ENCODE measurements at regions not wholly inside any gene's neighbourhood (a gene's known extent, or its start where the extent isn't known, plus 50 kb on each side); places are given as distances from the start of the nearest gene placed in this dataset.
"Not testable (repeated sequence)": the region's sequence is repeated elsewhere in the genome, so short reads cannot be mapped to it uniquely, and the experiment has no call there.

DNA sequence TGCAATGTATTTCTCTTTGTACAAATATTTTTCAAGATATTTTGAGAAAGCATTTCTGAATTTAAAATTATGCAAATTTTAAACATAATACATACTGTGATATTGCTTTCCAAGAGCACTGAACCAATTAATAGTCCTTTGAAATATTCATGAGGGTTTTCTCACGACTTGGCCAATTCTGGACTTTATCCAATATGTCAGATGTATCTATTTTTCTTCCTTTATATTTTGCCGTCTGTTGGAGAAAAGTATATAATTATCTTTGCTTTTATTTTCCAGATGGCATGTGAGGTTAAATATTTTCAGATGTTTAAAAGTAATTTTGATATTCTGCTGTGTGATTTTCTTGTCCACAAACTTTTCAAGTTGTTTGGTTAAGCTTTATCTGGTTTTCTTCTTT is 378.9 kb downstream of the SLCO4C1 start:
- DNase-seq, result no peak

- DNase-seq, result no peak
Observed at GRCh38 chr5:101915554-101915953, 380.5 kb downstream of the SLCO4C1 start.

DNA sequence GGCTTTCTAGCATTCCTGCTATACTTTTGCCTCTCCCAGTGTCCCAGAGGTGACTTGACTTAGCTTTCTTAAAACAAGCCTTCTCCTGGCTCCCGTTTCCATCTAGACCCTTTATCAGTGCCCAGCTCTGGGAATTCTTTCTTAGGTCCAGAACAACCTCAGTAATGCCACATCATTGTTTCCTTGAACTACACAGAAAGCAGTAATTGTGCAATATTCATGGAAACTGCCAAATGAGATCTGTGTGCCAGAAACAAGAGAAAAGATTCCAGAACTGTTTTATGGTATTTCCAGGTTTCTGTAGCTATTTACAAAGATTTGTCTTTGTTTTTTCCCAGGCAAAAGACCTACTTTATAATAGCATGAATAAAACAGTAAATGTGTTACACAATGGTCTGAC is 391.3 kb downstream of the SLCO4C1 start:
- no peak for DNase-seq

- DNase-seq, result no peak
Observed at GRCh38 chr5:101897914-101898313, 398.2 kb downstream of the SLCO4C1 start.

DNA sequence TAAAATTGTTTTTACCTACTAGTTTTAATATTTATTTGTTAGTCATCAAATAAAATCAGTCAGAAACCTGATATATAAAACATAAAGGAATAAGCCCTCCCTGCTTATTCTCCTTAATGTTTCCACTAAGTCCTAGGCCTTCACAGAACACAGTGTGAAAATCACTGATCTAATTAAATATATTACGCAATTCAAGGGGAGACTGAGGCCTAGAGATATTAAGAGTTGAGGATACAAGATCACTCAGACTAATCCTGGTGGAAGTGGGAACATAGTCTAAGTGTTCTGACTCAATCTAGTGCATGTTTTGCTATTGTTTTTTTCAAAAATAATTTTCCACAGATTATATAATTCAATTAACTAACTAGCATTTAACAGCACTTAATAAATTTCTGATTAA is 401.1 kb downstream of the SLCO4C1 start:
- DNase-seq, result no peak

DNA sequence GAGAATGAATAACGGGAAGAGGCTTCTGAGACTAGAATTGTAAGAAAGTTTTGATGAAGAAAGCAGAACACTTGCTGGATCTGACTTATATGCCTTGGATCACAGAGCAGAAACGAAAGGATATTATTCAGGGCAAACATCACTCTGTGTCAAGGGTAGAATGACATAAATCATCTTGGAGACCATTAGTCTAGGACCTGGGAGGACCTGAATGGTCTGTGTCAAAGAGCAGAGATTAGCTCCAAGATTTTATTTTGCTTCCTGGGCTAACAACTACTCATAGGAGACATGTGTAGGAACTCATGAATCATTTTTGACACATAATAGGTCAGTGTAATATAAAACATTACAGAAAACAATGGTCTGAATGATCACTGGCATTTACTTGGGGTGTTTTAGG is 417.9 kb downstream of the SLCO4C1 start:
- DNase-seq, result no peak

DNA sequence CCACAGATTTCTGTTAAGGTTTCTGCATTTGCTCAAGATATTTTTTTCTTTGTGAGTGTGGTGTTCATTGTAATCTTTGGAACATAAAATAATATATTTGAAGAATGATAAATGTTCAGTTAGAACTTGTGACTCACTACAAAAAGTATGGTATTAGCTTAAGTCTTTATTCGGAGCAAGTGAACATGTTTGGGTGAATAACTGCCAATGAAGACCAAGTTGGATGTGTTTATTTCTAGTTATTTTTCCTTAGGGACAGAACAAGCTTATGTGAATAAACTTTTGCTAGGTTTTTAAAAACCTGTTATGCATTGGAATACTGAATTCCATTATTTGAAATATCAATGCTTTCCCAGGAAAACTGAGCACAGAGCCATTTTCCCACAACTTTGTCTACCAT is 418.6 kb downstream of the SLCO4C1 start:
- DNase-seq, result no peak

GRCh38 chr5:101866473-101866872 is 429.6 kb downstream of the SLCO4C1 start:
- DNase-seq, result no peak

GRCh38 chr5:101860563-101860962 is 435.5 kb downstream of the SLCO4C1 start:
- no peak for DNase-seq

GRCh38 chr5:101860145-101860544 is 435.9 kb downstream of the SLCO4C1 start:
- DNase-seq, result no peak

DNA sequence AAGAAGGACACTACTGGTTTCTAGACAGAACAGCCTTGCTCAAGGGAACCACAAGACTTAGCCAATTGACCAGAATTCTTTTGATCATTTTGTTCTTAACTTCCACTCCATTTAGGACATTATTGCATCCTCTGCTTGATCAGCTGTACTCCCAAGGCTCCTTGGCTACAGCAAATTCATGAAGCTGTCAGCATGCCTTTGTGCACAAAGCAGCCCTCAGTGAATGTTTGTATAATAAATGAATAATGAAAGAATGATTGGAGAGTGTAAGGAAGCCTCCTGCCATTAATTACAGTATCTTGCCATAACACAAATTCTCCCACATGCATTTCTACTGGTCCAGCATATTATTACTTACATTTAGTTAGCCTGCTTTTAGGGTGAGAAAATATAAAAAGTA is 449.6 kb downstream of the SLCO4C1 start:
- no peak for DNase-seq

DNA sequence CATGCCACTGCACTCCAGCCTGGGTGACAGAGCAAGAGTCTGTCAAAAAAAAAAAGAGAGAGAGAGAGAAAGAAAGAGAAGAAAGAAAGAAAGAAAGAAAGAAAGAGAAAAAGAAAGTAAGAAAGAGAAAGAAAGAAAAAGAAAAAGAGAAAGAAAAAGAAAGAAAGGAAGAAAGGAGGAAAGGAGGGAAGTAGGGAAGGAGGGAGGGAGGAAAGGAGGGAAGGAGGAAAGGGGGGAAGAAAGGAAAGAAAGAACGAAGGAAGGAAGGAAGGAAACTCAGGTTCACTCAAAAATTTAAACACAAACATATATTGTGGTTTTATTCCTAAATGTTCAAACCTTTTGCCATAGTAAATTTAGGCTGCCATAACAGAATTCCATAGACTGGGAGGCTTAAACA is 453.0 kb downstream of the SLCO4C1 start:
- no peak for DNase-seq

- no peak for DNase-seq
Observed at GRCh38 chr5:101838435-101838834, 457.6 kb downstream of the SLCO4C1 start.

- no peak for DNase-seq
Observed at GRCh38 chr5:101829255-101829654, 466.8 kb downstream of the SLCO4C1 start.

- no peak for DNase-seq
Observed at GRCh38 chr5:101811466-101811865, 484.6 kb downstream of the SLCO4C1 start.

DNA sequence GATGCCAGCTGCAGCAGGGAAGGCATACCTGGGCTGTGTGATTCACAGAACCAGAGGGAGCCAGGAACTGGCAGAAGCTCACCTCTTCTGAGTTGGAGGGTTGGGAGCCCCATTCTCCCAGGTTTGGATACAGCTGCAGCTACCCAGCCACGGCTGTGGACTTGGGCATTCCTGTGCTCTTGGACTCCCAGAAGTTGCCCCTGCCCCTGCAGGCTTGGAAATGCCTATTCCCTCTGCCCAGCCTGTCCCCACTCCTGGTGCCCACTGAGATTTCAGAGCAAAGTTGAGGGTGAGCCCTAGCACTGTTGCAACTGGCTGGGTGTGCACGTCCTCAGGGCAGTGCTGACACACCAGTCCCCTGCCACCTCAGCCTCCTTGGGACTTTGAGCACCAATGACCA is 489.7 kb downstream of the SLCO4C1 start:
- DNase-seq, result no peak

- no peak for DNase-seq
Observed at GRCh38 chr5:101796427-101796826, 499.7 kb downstream of the SLCO4C1 start.

DNA sequence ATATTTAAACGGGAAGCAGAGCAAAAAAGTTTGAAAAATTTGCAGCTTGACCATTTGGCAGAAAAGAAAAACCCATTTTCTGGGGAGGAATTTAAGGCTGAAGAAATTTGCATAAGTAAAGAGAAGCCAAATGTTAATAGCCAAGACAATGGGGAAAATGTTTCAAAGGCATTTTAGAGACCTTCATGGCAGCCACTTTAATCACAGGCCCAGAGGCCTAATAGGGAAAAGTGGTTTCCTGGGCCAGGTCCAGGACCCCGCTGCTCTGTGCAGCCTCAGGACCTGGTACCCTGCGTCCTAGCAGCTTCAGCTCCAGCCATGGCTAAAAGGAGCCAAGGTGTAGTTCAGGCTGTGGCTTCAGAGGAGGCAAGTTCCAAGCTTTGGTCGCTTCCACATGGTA is 507.3 kb downstream of the SLCO4C1 start:
- DNase-seq, result no peak

DNA sequence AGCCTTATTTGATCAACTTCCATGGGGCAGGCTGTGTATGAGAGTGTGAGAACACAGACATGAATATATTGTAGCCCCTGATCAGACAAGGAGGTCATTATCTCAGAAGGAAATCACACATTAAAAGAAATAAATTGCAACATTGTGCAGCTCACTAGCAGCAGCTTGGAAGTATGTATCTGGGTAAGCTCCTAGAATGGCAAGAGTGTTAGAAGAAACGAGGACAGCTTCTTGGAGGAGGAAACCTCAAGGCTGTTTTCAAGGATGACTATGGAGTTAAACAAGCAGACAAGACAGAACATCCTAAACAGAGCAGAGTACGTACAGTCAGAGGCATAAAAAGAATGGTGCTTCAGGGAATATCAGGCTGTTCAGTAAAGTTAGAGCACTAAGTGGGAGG is 511.0 kb downstream of the SLCO4C1 start:
- DNase-seq, result no peak

DNA sequence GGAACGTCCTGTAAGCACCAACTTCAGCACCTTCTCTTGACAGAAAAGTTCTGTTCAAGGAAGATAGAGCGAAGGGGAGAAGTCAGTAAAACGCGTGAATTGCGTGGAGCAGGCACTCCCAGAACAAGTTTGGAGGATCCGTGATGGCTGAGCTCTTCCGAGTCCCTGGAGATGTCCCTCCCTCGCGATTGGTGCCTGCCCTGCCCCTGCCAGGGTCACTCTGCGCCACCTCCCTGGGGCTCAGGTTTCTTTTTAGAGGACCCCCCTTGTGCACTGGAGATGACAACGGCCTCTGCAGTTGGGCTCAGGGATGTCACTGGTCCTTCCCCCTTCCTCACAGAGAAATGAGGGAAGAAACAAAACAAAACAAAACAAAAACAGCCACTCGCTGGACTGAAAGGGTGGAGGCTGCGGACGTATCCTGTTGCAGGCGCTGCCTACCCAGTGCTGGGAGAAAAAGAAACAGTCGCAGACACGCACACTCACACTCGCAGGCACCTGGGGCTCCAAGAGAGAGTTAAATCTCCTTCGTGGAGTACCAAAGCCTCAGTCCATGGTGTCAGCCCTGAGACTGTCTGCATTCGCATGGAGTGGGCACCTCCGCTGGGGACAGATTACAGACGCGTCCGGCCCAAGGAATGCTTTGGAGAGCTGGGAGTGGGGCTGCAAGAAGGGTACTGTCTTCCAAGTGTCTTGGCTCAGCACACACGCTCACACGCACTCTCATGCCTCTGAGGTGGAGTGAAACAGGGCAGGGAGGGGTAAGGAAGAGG is 512.7 kb downstream of the SLCO4C1 start:
- no peak for DNase-seq

DNA sequence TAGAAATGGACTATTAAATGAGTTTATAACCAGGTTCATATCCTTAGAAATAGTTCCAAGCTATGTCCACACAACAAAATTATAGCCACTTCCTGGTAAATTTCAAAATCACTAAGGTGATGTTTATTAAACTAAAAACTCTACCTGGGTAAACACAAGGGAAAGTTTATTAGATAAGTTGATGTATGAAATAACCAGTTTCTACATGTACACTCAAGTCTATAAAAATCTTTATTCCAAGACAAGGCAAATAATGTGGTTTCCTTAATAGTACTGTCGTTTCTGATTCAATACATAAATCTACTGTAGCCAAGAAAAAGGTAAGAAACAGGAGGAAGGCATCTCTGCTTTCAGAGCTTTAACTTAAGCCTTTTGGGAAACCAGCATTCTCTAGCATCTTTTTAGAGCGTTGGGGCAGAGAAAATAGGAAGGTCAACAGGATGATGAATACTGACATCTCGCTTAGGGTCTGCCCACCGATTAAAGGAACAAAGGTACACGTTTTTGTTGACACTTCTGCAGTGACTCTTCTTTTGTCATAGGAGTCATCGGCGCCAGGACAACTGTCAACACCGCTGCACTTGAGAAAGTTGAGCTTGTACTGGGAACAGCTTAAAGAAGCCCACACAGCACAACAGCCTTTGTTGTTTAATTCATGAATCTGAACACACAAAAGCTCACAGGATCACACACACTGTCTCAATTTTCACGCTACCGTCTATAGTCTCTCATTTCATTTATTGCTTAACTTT is 513.6 kb downstream of the SLCO4C1 start:
- no peak for DNase-seq

DNA sequence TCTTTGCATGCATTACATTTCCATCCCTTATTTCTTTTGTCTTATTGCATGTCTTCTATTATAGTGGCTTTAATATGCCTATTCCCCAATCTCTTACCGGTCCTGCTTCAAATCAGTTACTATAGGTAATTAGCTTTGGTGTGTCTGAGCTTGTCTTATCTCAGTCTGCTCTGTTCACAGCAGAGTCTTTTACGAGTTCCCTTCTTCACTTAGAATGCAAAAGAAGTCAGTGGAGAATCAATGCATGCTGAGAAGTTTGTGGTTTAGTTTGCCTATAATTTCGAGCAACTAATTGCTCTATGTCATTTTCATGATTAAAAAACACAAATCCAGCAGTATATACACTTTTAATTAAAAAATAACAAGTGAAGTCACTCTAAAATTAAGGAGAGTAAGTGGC is 545.0 kb downstream of the SLCO4C1 start:
- no peak for DNase-seq

GRCh38 chr5:101743000-101743399 is 553.1 kb downstream of the SLCO4C1 start:
- DNase-seq, result not testable (repeated sequence)

- DNase-seq, result no peak
Observed at GRCh38 chr5:101728933-101729332, 567.2 kb downstream of the SLCO4C1 start.

- DNase-seq, result no peak
Observed at GRCh38 chr5:101721543-101721942, 574.5 kb downstream of the SLCO4C1 start.
